ENCODE measurements at regions not wholly inside any gene's neighbourhood (a gene's known extent, or its start where the extent isn't known, plus 50 kb on each side); places are given as distances from the start of the nearest gene placed in this dataset.

DNA sequence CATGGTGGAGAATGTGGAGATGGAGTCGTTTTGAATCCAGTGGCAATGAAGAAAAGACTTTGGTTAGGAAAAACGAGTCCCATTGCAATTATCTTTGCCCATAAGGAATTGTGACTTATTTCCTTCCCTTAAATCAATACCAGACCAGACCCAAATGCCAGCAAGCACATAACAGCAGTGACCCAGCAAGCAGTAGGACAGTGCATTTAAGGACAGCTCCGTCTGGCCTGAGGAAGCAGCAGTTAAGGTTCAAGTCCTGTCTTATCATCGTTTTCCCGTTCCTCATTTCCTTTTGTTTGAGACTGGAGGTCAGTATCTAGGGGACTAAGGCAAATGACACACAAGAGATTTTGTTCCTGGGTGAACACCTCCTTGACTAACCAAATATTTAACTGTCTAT, 74.6 kb upstream of the FAM20A start:
- TF ChIP-seq, protein P1, sequence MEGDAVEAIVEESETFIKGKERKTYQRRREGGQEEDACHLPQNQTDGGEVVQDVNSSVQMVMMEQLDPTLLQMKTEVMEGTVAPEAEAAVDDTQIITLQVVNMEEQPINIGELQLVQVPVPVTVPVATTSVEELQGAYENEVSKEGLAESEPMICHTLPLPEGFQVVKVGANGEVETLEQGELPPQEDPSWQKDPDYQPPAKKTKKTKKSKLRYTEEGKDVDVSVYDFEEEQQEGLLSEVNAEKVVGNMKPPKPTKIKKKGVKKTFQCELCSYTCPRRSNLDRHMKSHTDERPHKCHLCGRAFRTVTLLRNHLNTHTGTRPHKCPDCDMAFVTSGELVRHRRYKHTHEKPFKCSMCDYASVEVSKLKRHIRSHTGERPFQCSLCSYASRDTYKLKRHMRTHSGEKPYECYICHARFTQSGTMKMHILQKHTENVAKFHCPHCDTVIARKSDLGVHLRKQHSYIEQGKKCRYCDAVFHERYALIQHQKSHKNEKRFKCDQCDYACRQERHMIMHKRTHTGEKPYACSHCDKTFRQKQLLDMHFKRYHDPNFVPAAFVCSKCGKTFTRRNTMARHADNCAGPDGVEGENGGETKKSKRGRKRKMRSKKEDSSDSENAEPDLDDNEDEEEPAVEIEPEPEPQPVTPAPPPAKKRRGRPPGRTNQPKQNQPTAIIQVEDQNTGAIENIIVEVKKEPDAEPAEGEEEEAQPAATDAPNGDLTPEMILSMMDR (IDR thresholded peaks at IDR 0.05): no peak
- TF ChIP-seq POLR2AphosphoS5 (IDR thresholded peaks at IDR 0.05; ENCODE audit: low read depth, low read length): no peak
- TF ChIP-seq, protein P2, sequence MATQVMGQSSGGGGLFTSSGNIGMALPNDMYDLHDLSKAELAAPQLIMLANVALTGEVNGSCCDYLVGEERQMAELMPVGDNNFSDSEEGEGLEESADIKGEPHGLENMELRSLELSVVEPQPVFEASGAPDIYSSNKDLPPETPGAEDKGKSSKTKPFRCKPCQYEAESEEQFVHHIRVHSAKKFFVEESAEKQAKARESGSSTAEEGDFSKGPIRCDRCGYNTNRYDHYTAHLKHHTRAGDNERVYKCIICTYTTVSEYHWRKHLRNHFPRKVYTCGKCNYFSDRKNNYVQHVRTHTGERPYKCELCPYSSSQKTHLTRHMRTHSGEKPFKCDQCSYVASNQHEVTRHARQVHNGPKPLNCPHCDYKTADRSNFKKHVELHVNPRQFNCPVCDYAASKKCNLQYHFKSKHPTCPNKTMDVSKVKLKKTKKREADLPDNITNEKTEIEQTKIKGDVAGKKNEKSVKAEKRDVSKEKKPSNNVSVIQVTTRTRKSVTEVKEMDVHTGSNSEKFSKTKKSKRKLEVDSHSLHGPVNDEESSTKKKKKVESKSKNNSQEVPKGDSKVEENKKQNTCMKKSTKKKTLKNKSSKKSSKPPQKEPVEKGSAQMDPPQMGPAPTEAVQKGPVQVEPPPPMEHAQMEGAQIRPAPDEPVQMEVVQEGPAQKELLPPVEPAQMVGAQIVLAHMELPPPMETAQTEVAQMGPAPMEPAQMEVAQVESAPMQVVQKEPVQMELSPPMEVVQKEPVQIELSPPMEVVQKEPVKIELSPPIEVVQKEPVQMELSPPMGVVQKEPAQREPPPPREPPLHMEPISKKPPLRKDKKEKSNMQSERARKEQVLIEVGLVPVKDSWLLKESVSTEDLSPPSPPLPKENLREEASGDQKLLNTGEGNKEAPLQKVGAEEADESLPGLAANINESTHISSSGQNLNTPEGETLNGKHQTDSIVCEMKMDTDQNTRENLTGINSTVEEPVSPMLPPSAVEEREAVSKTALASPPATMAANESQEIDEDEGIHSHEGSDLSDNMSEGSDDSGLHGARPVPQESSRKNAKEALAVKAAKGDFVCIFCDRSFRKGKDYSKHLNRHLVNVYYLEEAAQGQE (IDR thresholded peaks at IDR 0.05; ENCODE audit: insufficient read depth in 1 of 2, low read depth in 2 of 2, low read length in 1 of 2): no peak
